ENCODE measurements at regions not wholly inside any gene's neighbourhood (a gene's known extent, or its start where the extent isn't known, plus 50 kb on each side); places are given as distances from the start of the nearest gene placed in this dataset.

DNA sequence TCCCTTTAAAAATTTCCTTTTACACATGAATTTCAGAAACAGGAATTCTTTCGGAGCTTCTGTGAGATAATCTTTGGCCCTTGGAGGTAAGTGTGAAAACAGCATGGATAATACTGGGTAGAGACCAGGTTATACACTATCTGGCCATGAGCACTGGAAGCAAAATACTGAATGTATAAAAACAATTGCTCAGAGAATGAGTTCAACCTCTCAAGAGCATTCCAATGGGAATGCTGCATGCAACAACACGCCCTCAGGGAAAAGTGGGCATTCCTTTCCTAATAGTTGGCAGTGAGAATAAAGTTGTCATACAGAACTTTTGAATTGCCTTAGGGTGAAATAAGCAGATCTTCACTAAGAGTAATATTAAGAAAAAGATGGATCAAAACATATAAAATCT, 574.8 kb upstream of the DIPK2B start:
- H3K4me2 ChIP-seq (ENCODE audit: insufficient read depth, low read length): no peak overlapping the region
- no peaks in the 10 kb centered on the region; a peak in 2 of 5 replicates for H3K4me1 ChIP-seq (replicated peaks in 1 of 2; ENCODE audit: control insufficient read depth in 2 of 2, insufficient read depth in 2 of 2, low read length in 2 of 2)
- BruUV-seq (replicated peaks): no TSS peak

More for the DNA sequence above, 574.8 kb upstream of the DIPK2B start:
- Histone ChIP-seq H3K9ac (ENCODE audit: insufficient read depth in 1 of 2, low read depth in 2 of 2, low read length in 2 of 2) (no peak overlapping the region), H3K4me3 (no peak overlapping the region), H4K20me1 (replicated peaks; ENCODE audit: control insufficient read depth, insufficient read depth, low read length) (no peaks in the 10 kb centered on the region), H3K79me2 (ENCODE audit: control insufficient read depth, insufficient read depth, low read length) (no peaks in the 10 kb centered on the region), H3K9me3 (replicated peaks; ENCODE audit: control insufficient read depth, insufficient read depth, low read depth, low read length) (no peaks in the 10 kb centered on the region), H3K27ac (ENCODE audit: extremely low read depth, low read depth, low read length) (no peak overlapping the region), H2AFZ (ENCODE audit: low read depth, low read length) (no peak overlapping the region), H3K9me1 (ENCODE audit: control insufficient read depth, insufficient read depth, low read length) (no peaks in the 10 kb centered on the region), H3K36me3 (ENCODE audit: control insufficient read depth, insufficient read depth, low read length) (no peaks in the 10 kb centered on the region), H3K27me3 (ENCODE audit: control insufficient read depth in 2 of 2, insufficient read depth in 2 of 2, low read length in 2 of 2) (no peaks in the 10 kb centered on the region)
- CTCF ChIA-PET (ENCODE audit: low intra/inter-chr PET ratio): no interaction called here
- DNase-seq (ENCODE audit: extremely low read depth in 1 of 4, low spot score in 3 of 4) (no peak), ATAC-seq (no peak), FAIRE-seq (no peak)
- in situ Hi-C loops (cut with MboI): no loop called here
- intact Hi-C loops (cut with micrococcal nuclease): no loop called here
- 23% methylated on average over 2 of the region's 2 CpGs for WGBS (ENCODE audit: insufficient coverage, low coverage, missing lambda C conversion rate)
- TF ChIP-seq ERF (CRISPR knock-in tag; IDR thresholded peaks at IDR 0.05): no peak
- TF ChIP-seq SIRT6 (IDR thresholded peaks at IDR 0.05; ENCODE audit: low read depth, low read length): no peak
- TF ChIP-seq ZBTB34 (CRISPR knock-in tag; IDR thresholded peaks at IDR 0.05): no peak
- TF ChIP-seq, protein P1, sequence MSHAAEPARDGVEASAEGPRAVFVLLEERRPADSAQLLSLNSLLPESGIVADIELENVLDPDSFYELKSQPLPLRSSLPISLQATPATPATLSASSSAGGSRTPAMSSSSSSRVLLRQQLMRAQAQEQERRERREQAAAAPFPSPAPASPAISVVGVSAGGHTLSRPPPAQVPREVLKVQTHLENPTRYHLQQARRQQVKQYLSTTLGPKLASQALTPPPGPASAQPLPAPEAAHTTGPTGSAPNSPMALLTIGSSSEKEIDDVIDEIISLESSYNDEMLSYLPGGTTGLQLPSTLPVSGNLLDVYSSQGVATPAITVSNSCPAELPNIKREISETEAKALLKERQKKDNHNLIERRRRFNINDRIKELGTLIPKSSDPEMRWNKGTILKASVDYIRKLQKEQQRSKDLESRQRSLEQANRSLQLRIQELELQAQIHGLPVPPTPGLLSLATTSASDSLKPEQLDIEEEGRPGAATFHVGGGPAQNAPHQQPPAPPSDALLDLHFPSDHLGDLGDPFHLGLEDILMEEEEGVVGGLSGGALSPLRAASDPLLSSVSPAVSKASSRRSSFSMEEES (CRISPR knock-in tag; IDR thresholded peaks at IDR 0.05): no peak
- no peak for TF ChIP-seq GATAD2B (IDR thresholded peaks at IDR 0.05; ENCODE audit: borderline replicate concordance)
- TF ChIP-seq RB1 (IDR thresholded peaks at IDR 0.05; ENCODE audit: low read depth): no peak
- TF ChIP-seq, protein P2, sequence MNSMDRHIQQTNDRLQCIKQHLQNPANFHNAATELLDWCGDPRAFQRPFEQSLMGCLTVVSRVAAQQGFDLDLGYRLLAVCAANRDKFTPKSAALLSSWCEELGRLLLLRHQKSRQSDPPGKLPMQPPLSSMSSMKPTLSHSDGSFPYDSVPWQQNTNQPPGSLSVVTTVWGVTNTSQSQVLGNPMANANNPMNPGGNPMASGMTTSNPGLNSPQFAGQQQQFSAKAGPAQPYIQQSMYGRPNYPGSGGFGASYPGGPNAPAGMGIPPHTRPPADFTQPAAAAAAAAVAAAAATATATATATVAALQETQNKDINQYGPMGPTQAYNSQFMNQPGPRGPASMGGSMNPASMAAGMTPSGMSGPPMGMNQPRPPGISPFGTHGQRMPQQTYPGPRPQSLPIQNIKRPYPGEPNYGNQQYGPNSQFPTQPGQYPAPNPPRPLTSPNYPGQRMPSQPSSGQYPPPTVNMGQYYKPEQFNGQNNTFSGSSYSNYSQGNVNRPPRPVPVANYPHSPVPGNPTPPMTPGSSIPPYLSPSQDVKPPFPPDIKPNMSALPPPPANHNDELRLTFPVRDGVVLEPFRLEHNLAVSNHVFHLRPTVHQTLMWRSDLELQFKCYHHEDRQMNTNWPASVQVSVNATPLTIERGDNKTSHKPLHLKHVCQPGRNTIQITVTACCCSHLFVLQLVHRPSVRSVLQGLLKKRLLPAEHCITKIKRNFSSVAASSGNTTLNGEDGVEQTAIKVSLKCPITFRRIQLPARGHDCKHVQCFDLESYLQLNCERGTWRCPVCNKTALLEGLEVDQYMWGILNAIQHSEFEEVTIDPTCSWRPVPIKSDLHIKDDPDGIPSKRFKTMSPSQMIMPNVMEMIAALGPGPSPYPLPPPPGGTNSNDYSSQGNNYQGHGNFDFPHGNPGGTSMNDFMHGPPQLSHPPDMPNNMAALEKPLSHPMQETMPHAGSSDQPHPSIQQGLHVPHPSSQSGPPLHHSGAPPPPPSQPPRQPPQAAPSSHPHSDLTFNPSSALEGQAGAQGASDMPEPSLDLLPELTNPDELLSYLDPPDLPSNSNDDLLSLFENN (IDR thresholded peaks at IDR 0.05; ENCODE audit: low read depth in 2 of 2, low read length in 2 of 2): no peak
- TF ChIP-seq KAT2B (IDR thresholded peaks at IDR 0.05; ENCODE audit: low read depth, low read length): no peak
- TF ChIP-seq BMI1 (IDR thresholded peaks at IDR 0.05; ENCODE audit: low read length): no peak
- POLR2A ChIA-PET: interaction anchor here (0.5 kb wide), 1 partner anchor 582 kb away, joined by 4 read pairs; no protein-coding TSS in a partner anchor
